Epithelial cell of proximal tubule (primary cell): ENCODE measurements at regions not wholly inside any gene's neighbourhood (a gene's known extent, or its start where the extent isn't known, plus 50 kb on each side); places are given as distances from the start of the nearest gene placed in this dataset.

Source experiments
- DNase-seq: peaks from one replicate; pipeline ENCODE4 v3.0.0-alpha.2; 2011; ENCODE audit warnings: low read depth
- H3K4me3 ChIP-seq: 2 replicates; pipeline ENCODE4 v1.5.1; 2011; ENCODE audit warnings: low read depth, mild to moderate bottlenecking, low read length
- CTCF ChIP-seq: conservative IDR thresholded peaks from 2 replicates; pipeline ENCODE4 v1.5.1; 2012; ENCODE audit warnings: low read depth, mild to moderate bottlenecking, low read length

- no peak overlapping the region for H3K4me3 ChIP-seq
- no peak for TF ChIP-seq CTCF
- DNase-seq: no peak
These were observed 1634.6 kb upstream of the CELF4 start for GRCh38 chr18:39200153-39200552.

- TF ChIP-seq CTCF: no peak
- H3K4me3 ChIP-seq: no peak overlapping the region
- no peak for DNase-seq
These were observed 1633.7 kb upstream of the CELF4 start for GRCh38 chr18:39199231-39199855.

GRCh38 chr18:39198376-39198775 is 1632.8 kb upstream of the CELF4 start:
- no peak overlapping the region for H3K4me3 ChIP-seq
- peak; percentile 22 for DNase-seq
- no peak for TF ChIP-seq CTCF

GRCh38 chr18:39191931-39192330 is 1626.3 kb upstream of the CELF4 start:
- no peak overlapping the region for H3K4me3 ChIP-seq
- no peak for TF ChIP-seq CTCF
- DNase-seq: no peak

GRCh38 chr18:39191058-39191457 is 1625.5 kb upstream of the CELF4 start:
- H3K4me3 ChIP-seq: no peak overlapping the region
- no peak for DNase-seq
- no peak for TF ChIP-seq CTCF

GRCh38 chr18:39190508-39190907 is 1624.9 kb upstream of the CELF4 start:
- TF ChIP-seq CTCF: no peak

GRCh38 chr18:39188278-39188677 is 1622.7 kb upstream of the CELF4 start:
- no peak overlapping the region for H3K4me3 ChIP-seq
- no peak for DNase-seq
- TF ChIP-seq CTCF: no peak

More at GRCh38 chr18:39190508-39190907, 1624.9 kb upstream of the CELF4 start:
- no peak overlapping the region for H3K4me3 ChIP-seq
- no peak for DNase-seq
